SH-SY5Y (cell line): ENCODE measurements at regions not wholly inside any gene's neighbourhood (a gene's known extent, or its start where the extent isn't known, plus 50 kb on each side); places are given as distances from the start of the nearest gene placed in this dataset.

Experiments
- GATA2 ChIP-seq: IDR thresholded peaks from 2 replicates; pipeline ENCODE4 v1.6.1; 2011; ENCODE audit warnings: mild to moderate bottlenecking, low read depth, low read length
- GATA3 ChIP-seq: IDR thresholded peaks from 2 replicates; pipeline ENCODE4 v1.6.1; 2011; ENCODE audit warnings: low read depth, mild to moderate bottlenecking, low read length, moderate library complexity

- TF ChIP-seq GATA2 (no peak), GATA3 (no peak)
These were observed 455.2 kb downstream of the LTN1 start for GRCh38 chr21:28537371-28538079.
